ENCODE measurements at regions not wholly inside any gene's neighbourhood (a gene's known extent, or its start where the extent isn't known, plus 50 kb on each side); places are given as distances from the start of the nearest gene placed in this dataset.

DNA sequence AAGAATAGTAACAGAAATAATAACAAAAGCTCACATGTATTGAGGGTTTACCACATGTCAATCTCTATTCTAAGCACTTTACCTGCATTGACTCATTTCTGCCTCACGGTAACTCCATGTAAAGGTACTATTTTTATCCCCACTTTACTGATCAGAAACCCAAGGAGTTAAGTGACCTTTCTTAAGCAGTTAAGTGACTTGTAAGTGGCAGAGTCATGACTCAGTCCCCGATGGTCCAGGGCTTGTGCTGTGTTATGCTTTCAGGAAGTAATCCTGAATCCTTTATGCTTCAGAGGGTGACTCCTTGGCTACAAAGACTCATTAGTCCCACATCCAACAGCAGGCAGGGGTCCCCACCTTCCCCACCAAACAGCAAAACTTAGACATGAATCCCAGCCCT lies 66.5 kb downstream of the MRM1 start:
- no peak for DNase-seq
- no peak for ATAC-seq (ENCODE audit: insufficient read depth, low read depth)
- no peaks in the 10 kb centered on the region for H3K36me3 ChIP-seq (ENCODE audit: insufficient read depth, low read length)
- H3K9ac ChIP-seq (ENCODE audit: low read depth, low read length) = no peak overlapping the region
- H2AFZ ChIP-seq (ENCODE audit: low read depth, low read length) = no peak overlapping the region
- no peak for TF ChIP-seq EZH2 (IDR thresholded peaks at IDR 0.05; ENCODE audit: borderline replicate concordance, low read depth, low read length, severe bottlenecking)
- TF ChIP-seq, protein P1, sequence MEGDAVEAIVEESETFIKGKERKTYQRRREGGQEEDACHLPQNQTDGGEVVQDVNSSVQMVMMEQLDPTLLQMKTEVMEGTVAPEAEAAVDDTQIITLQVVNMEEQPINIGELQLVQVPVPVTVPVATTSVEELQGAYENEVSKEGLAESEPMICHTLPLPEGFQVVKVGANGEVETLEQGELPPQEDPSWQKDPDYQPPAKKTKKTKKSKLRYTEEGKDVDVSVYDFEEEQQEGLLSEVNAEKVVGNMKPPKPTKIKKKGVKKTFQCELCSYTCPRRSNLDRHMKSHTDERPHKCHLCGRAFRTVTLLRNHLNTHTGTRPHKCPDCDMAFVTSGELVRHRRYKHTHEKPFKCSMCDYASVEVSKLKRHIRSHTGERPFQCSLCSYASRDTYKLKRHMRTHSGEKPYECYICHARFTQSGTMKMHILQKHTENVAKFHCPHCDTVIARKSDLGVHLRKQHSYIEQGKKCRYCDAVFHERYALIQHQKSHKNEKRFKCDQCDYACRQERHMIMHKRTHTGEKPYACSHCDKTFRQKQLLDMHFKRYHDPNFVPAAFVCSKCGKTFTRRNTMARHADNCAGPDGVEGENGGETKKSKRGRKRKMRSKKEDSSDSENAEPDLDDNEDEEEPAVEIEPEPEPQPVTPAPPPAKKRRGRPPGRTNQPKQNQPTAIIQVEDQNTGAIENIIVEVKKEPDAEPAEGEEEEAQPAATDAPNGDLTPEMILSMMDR (IDR thresholded peaks at IDR 0.05; ENCODE audit: borderline replicate concordance, extremely low read depth, low read length, poor library complexity, severe bottlenecking) = no peak
- no peak overlapping the region for H3K4me2 ChIP-seq (ENCODE audit: insufficient read depth, low read length)
- no peak overlapping the region for H3K4me3 ChIP-seq (ENCODE audit: low read depth in 1 of 2, low read length in 2 of 2)
- H3K9me3 ChIP-seq (ENCODE audit: insufficient read depth, low read length, severe bottlenecking) = no peaks in the 10 kb centered on the region
- H3K27ac ChIP-seq (ENCODE audit: low read length) = no peak overlapping the region
- no peaks in the 10 kb centered on the region for H3K27me3 ChIP-seq (ENCODE audit: insufficient read depth, low read length, poor library complexity)
- H3K79me2 ChIP-seq (ENCODE audit: insufficient read depth, low read length) = no peaks in the 10 kb centered on the region
- no peaks in the 10 kb centered on the region for H4K20me1 ChIP-seq (ENCODE audit: insufficient read depth, low read length)
- H3K4me1 ChIP-seq (ENCODE audit: insufficient read depth, low read length) = no peaks in the 10 kb centered on the region

DNA sequence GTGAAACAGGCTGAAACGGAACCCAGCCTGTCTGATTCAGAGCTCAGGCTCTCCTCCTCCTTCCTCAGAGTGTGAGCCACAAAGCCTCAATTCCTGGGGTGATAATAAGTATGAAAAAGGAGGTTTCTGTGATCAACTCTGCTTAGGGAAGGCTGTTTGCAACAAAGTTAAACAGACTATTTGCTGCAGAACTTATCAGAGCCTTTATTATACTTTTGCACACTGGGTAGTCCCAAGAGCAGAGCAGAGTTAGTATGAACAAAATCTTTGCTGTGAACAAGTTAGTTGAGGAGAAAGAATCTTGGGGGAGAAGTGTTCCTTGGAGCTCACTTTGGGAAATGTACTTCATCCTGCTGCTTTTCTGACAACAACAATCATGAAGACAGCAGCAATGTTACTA lies 67.4 kb downstream of the MRM1 start:
- Histone ChIP-seq H3K27me3 (ENCODE audit: insufficient read depth, low read length, poor library complexity) (no peaks in the 10 kb centered on the region), H3K79me2 (ENCODE audit: insufficient read depth, low read length) (no peaks in the 10 kb centered on the region), H3K9ac (ENCODE audit: low read depth, low read length) (no peak overlapping the region), H3K4me2 (ENCODE audit: insufficient read depth, low read length) (no peak overlapping the region), H3K27ac (ENCODE audit: low read length) (no peak overlapping the region), H2AFZ (ENCODE audit: low read depth, low read length) (no peak overlapping the region), H3K4me1 (ENCODE audit: insufficient read depth, low read length) (peaks cover 5% of the 10 kb centered on the region), H4K20me1 (ENCODE audit: insufficient read depth, low read length) (no peaks in the 10 kb centered on the region), H3K4me3 (ENCODE audit: low read depth in 1 of 2, low read length in 2 of 2) (no peak overlapping the region), H3K36me3 (ENCODE audit: insufficient read depth, low read length) (no peaks in the 10 kb centered on the region), H3K9me3 (ENCODE audit: insufficient read depth, low read length, severe bottlenecking) (no peaks in the 10 kb centered on the region)
- DNase-seq = no peak
- no peak for TF ChIP-seq EZH2 (IDR thresholded peaks at IDR 0.05; ENCODE audit: borderline replicate concordance, low read depth, low read length, severe bottlenecking)
- TF ChIP-seq, protein P1 (IDR thresholded peaks at IDR 0.05; ENCODE audit: borderline replicate concordance, extremely low read depth, low read length, poor library complexity, severe bottlenecking) = no peak
- ATAC-seq (ENCODE audit: insufficient read depth, low read depth) = no peak

DNA sequence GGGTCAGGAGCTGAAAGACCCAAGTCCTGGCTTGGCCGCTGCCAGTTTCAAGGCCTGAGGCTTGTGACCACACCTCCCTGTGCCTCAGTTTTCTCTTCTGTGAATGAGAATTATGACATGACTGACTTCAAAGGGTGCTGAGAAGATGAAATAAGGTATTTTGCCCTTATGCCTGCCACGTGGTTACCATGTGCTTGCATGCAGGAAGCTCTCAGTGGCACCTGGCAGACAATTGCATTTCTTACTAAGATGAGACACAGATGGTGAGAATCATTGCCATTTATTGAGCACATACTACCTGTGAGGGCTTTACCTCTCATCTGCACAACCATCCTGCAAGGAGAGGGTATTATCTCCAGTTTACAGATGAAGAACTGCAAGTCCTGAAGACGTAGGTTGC lies 69.8 kb downstream of the MRM1 start:
- H3K9ac ChIP-seq (ENCODE audit: low read depth, low read length) = no peak overlapping the region
- no peaks in the 10 kb centered on the region for H4K20me1 ChIP-seq (ENCODE audit: insufficient read depth, low read length)
- no peaks in the 10 kb centered on the region for H3K79me2 ChIP-seq (ENCODE audit: insufficient read depth, low read length)
- H3K4me1 ChIP-seq (ENCODE audit: insufficient read depth, low read length) = peaks cover 22% of the 10 kb centered on the region
- H2AFZ ChIP-seq (ENCODE audit: low read depth, low read length) = no peak overlapping the region
- DNase-seq (peak; percentile 14), ATAC-seq (ENCODE audit: insufficient read depth, low read depth) (no peak)
- H3K27ac ChIP-seq (ENCODE audit: low read length) = no peak overlapping the region
- H3K4me3 ChIP-seq (ENCODE audit: low read depth in 1 of 2, low read length in 2 of 2) = no peak overlapping the region
- no peaks in the 10 kb centered on the region for H3K36me3 ChIP-seq (ENCODE audit: insufficient read depth, low read length)
- no peak overlapping the region for H3K4me2 ChIP-seq (ENCODE audit: insufficient read depth, low read length)
- no peaks in the 10 kb centered on the region for H3K27me3 ChIP-seq (ENCODE audit: insufficient read depth, low read length, poor library complexity)
- TF ChIP-seq, protein P1 (IDR thresholded peaks at IDR 0.05; ENCODE audit: borderline replicate concordance, extremely low read depth, low read length, poor library complexity, severe bottlenecking) = no peak
- TF ChIP-seq EZH2 (IDR thresholded peaks at IDR 0.05; ENCODE audit: borderline replicate concordance, low read depth, low read length, severe bottlenecking) = no peak
- H3K9me3 ChIP-seq (ENCODE audit: insufficient read depth, low read length, severe bottlenecking) = no peaks in the 10 kb centered on the region

DNA sequence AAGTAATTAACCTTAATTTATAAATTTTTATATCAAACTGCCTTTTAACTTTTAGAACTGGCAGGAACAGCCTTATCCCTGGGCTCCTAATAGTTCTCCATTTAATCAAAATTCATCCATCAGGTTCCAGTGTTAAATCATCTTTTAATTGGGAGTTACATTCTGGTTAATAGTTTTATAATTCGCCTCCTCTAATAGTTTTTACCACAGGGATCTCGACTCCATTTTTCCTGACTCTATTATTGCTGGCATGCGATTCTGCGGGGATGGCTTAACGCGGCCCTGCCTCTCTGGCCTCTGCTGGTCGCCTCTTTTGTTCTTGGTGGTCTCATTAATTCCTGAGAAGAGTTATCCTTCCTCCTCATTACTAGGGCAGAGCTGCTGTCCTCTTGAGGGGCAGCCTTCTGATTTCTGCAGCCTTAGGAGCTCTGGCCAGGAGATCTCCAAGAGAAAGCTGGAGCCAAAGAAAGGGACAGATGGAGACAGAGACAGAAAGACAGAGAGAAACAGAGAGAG lies 71.1 kb downstream of the MRM1 start:
- Histone ChIP-seq H3K9me3 (ENCODE audit: insufficient read depth, low read length, severe bottlenecking) (no peaks in the 10 kb centered on the region), H3K4me3 (ENCODE audit: low read depth in 1 of 2, low read length in 2 of 2) (no peak overlapping the region), H3K27me3 (ENCODE audit: insufficient read depth, low read length, poor library complexity) (no peaks in the 10 kb centered on the region), H3K79me2 (ENCODE audit: insufficient read depth, low read length) (no peaks in the 10 kb centered on the region), H4K20me1 (ENCODE audit: insufficient read depth, low read length) (no peaks in the 10 kb centered on the region), H2AFZ (ENCODE audit: low read depth, low read length) (no peak overlapping the region), H3K4me1 (ENCODE audit: insufficient read depth, low read length) (peaks cover 22% of the 10 kb centered on the region), H3K36me3 (ENCODE audit: insufficient read depth, low read length) (no peaks in the 10 kb centered on the region), H3K9ac (ENCODE audit: low read depth, low read length) (no peak overlapping the region), H3K4me2 (ENCODE audit: insufficient read depth, low read length) (no peak overlapping the region), H3K27ac (ENCODE audit: low read length) (no peak overlapping the region)
- ATAC-seq (ENCODE audit: insufficient read depth, low read depth) = no peak
- TF ChIP-seq, protein P1 (IDR thresholded peaks at IDR 0.05; ENCODE audit: borderline replicate concordance, extremely low read depth, low read length, poor library complexity, severe bottlenecking) = no peak
- no peak for TF ChIP-seq EZH2 (IDR thresholded peaks at IDR 0.05; ENCODE audit: borderline replicate concordance, low read depth, low read length, severe bottlenecking)
- no peak for DNase-seq

Data from DND-41 (cell line).